ENCODE measurements at regions not wholly inside any gene's neighbourhood (a gene's known extent, or its start where the extent isn't known, plus 50 kb on each side); places are given as distances from the start of the nearest gene placed in this dataset.

DNA sequence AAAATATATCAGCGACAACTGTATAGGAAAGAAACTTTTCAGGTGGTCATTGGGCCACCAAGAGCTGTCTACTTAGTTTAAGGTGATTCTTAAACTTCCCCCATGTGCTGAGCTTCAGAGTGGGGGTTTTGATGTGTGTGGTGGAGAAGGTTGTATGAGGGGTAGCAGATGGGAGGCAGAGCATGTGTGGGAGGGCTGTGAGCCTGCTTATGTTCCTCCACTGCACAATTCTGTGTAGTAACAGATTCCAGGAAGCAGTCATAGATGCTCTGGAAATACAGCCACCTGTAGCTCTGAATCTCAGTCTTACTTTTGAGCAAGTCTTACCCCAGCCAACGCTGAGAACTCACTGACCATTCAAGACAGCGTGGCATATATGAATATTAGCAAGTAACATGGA is 95.3 kb upstream of the SPATA13 start:
- DNase-seq (ENCODE audit: low spot score in 2 of 2) = no peak
- Histone ChIP-seq H3K36me3 (no peaks in the 10 kb centered on the region), H3K4me1 (peaks cover 0 to 17% (median 5%) of the 10 kb centered on the region in 4 donors), H3K4me3 (no peak overlapping the region), H3K27ac (no peak overlapping the region), H3K27me3 (no peaks in the 10 kb centered on the region), H3K9me3 (no peaks in the 10 kb centered on the region)
- no peak for TF ChIP-seq EP300 (IDR thresholded peaks at IDR 0.05)
- 64 to 65% methylated on average over 3 of the region's 3 CpGs for WGBS, 2 donors

DNA sequence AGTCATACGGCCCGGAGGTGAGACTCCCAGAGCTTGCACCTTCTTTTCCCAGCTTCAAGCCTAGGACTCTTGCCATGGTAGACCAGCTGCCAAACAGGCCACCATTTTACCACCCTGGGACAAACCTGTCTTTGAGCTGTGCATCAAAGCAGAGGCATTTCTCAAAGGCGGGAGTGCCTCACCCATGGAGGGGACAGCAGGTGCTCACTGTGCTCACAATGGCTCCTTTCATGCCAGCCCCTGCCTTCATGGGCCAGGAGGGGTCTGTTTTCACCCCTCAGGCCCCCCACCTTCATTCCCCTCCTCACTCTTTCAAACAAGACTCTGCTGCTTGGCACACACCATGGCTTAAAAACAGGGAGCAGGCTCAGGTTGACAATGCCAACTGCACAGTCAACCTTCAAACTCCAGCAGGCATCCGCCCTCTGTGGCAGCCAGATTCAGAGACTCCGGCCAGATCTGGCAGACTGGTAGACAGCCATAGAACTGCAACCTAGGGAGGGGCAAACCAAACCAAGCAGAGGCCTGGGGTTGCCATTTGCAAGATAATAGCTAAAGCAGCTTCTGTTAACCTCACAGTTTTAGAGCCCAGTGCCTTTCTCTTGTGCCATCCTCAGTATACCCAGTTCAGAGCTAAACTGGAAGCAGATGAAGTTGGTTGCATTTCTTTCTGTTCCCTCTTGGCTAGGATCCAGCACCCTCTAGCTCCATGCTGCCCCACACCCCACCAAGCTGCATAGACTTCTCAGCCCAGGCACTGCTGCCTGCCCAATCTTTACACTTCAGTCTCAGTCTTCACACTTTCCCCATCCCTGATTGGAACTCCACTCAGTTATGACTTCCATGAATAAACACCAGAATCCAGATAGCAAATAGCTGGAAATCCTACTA is 93.9 kb upstream of the SPATA13 start:
- 93 to 96% methylated on average over 5 of the region's 5 CpGs for WGBS, 2 donors
- Histone ChIP-seq H3K9me3 (no peaks in the 10 kb centered on the region), H3K27me3 (no peaks in the 10 kb centered on the region), H3K4me1 (peaks cover 0 to 21% (median 5%) of the 10 kb centered on the region in 4 donors), H3K27ac (no peak overlapping the region), H3K36me3 (no peaks in the 10 kb centered on the region), H3K4me3 (no peak overlapping the region)
- no peak for TF ChIP-seq POLR2A (IDR thresholded peaks at IDR 0.05)
- TF ChIP-seq, protein P1, sequence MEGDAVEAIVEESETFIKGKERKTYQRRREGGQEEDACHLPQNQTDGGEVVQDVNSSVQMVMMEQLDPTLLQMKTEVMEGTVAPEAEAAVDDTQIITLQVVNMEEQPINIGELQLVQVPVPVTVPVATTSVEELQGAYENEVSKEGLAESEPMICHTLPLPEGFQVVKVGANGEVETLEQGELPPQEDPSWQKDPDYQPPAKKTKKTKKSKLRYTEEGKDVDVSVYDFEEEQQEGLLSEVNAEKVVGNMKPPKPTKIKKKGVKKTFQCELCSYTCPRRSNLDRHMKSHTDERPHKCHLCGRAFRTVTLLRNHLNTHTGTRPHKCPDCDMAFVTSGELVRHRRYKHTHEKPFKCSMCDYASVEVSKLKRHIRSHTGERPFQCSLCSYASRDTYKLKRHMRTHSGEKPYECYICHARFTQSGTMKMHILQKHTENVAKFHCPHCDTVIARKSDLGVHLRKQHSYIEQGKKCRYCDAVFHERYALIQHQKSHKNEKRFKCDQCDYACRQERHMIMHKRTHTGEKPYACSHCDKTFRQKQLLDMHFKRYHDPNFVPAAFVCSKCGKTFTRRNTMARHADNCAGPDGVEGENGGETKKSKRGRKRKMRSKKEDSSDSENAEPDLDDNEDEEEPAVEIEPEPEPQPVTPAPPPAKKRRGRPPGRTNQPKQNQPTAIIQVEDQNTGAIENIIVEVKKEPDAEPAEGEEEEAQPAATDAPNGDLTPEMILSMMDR (IDR thresholded peaks at IDR 0.05) = no peak
- no peak for TF ChIP-seq EP300 (IDR thresholded peaks at IDR 0.05)
- no peak for DNase-seq (ENCODE audit: low spot score in 2 of 2)

DNA sequence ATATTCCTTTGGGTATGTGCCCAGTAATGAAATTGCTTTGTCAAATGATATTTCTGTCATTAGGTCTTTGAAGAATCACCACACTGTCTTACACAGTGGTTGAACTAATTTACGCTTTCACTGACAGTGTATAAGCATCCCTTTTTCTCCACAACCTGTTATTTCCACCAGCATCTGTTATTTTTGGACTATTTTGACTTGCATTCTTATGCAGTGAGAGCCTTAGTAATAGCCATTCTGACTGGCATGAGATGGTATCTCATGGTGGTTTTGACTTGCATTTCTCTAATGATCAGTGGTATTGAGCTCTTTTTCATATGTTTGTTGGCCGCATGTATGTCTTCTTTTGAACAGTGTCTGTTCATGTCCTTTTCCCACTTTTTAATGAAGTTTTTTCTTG is 92.0 kb upstream of the SPATA13 start:
- Histone ChIP-seq H3K4me3 (no peak overlapping the region), H3K4me1 (peaks cover 0 to 10% (median 2%) of the 10 kb centered on the region in 4 donors), H3K27me3 (no peaks in the 10 kb centered on the region), H3K36me3 (no peaks in the 10 kb centered on the region), H3K9me3 (no peaks in the 10 kb centered on the region), H3K27ac (no peak overlapping the region)
- no peak for DNase-seq (ENCODE audit: low spot score in 2 of 2)
- TF ChIP-seq, protein P1 (IDR thresholded peaks at IDR 0.05) = no peak
- TF ChIP-seq POLR2A (IDR thresholded peaks at IDR 0.05) (no peak), EP300 (IDR thresholded peaks at IDR 0.05) (no peak)
- 96 to 98% methylated on average over 2 of the region's 2 CpGs for WGBS, 2 donors

DNA sequence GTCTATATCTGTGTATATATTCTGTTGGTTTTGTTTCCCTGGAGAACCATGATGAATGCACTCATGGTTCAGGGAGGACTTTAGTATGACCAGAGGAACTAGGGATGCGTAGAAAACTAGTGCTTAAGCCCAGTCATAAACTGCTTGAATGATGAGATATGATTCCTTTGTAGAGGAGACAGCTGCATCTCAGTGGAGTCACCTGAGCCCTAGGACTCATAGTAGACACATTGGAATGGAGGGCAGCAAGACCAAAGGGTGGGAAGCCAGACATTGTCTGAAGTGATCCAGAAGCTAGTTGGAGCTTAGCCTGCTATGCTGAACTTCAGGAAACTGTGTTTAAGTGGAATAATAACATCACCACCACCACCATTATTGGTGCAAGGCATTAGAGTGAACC is 89.5 kb upstream of the SPATA13 start:
- Histone ChIP-seq H3K4me3 (no peak overlapping the region), H3K27me3 (no peaks in the 10 kb centered on the region), H3K36me3 (no peaks in the 10 kb centered on the region), H3K4me1 (peaks cover 0 to 21% (median 10%) of the 10 kb centered on the region in 4 donors), H3K27ac (no peak overlapping the region), H3K9me3 (no peaks in the 10 kb centered on the region)
- 89 to 93% methylated on average over 1 of the region's 1 CpG for WGBS, 2 donors
- no peak for DNase-seq (ENCODE audit: low spot score in 2 of 2)
- TF ChIP-seq, protein P1 (IDR thresholded peaks at IDR 0.05) = no peak
- TF ChIP-seq EP300 (IDR thresholded peaks at IDR 0.05) = no peak
- no peak for TF ChIP-seq POLR2A (IDR thresholded peaks at IDR 0.05)

DNA sequence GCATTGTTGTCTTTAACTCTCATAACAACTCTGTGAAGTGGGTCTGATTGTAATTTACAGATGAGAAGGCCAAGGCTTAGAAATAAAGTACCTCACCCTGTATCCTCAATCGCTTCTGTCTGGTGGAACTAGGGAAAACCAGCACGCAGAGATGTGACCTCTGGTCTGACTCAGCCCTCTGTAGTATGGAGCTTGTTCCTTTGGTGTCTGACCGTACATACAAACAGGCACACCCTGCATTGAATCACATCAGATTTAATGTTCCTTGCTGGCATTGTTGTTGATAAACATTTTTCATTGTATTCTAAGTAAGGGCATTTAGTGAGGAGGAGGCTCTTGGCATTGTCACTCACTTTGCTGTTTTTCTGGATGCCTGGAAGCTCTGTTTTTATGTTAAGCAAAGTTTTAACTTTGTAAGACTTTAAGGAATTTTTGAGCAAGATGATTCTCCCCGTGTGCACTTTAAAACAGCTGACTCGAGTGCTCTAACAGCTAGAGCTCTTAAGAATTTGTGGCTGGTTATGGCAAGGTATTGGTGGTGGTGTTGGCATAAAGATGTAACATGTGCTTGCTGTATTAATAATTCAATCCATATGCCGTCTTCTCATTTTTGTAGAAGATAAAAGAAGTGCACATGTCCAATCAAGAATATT is 89.0 kb upstream of the SPATA13 start:
- 54 to 56% methylated on average over 6 of the region's 6 CpGs for WGBS, 2 donors
- no peak overlapping the region for H3K4me3 ChIP-seq
- H3K9me3 ChIP-seq = no peaks in the 10 kb centered on the region
- no peak for DNase-seq (ENCODE audit: low spot score in 2 of 2)
- peaks cover 0 to 27% (median 14%) of the 10 kb centered on the region in 4 donors for H3K4me1 ChIP-seq
- no peaks in the 10 kb centered on the region for H3K36me3 ChIP-seq
- H3K27me3 ChIP-seq = no peaks in the 10 kb centered on the region
- H3K27ac ChIP-seq = peak overlapping the region in 1 of 4 donors; percentile 1
- no peak for TF ChIP-seq POLR2A (IDR thresholded peaks at IDR 0.05)
- TF ChIP-seq, protein P1 (IDR thresholded peaks at IDR 0.05) = no peak
- no peak for TF ChIP-seq EP300 (IDR thresholded peaks at IDR 0.05)
